OCI-M1 (cell line): ENCODE measurements at regions not wholly inside any gene's neighbourhood (a gene's known extent, or its start where the extent isn't known, plus 50 kb on each side); places are given as distances from the start of the nearest gene placed in this dataset.
"Not testable (repeated sequence)": the region's sequence is repeated elsewhere in the genome, so short reads cannot be mapped to it uniquely, and the experiment has no call there.

Experiments
- DNase-seq: peaks from one replicate; lab custom pipeline; 2025; lab: John Stamatoyannopoulos, UW

DNA sequence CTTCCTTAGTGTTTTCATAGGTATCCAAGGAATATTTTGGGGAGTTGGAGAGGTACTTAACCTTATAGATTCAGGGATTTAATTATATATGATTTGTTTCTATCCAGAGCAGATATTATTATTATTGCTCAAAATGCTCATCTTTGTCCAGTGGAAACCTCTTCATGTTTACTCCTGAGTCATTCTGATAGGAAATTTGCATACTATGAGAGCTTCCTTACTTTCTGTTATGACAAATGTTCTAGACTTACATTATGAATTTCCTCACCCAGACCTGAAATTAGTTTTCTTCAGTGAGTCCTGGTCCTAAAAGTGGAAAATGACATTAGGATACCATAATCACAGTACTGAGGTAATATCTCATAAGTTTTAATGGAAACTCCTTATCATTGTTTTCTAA lies 57.5 kb upstream of the PLPPR5 start:
- no peak for DNase-seq

DNA sequence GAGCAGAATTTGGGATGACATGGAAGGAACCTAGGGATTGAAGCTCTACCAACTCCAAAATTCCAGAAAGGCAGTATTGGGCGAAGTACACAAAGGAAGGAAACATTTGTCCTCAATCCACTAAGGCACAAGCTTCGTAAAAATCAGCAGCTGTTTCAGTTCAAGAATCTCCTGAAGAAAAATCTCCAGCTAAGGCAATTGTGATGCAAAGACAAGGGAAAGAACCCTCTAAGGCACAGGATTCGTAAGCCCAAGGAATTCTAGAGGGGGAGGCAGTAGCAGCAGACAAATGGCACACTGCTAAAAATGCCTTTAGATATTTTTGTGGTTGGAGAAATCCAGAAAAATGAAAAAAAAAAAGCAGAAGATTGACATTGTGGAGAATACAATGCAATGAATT lies 64.5 kb upstream of the PLPPR5 start:
- no peak for DNase-seq

DNA sequence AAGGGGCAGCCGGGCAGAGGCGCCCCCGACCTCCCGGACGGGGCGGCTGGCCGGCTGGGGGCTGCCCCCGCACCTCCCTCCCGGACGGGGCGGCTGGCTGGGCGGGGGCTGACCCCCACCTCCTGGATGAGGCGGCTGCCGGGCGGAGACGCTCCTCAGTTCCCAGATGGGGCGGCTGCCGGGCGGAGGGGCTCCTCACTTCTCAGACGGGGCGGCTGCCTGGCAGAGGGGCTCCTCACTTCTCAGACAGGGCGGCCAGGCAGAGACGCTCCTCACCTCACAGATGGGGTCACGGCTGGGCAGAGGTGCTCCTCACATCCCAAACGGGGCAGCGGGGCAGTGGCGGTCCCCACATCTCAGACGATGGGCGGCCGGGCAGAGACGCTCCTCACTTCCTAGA lies 73.9 kb upstream of the PLPPR5 start:
- not testable (repeated sequence) for DNase-seq

DNA sequence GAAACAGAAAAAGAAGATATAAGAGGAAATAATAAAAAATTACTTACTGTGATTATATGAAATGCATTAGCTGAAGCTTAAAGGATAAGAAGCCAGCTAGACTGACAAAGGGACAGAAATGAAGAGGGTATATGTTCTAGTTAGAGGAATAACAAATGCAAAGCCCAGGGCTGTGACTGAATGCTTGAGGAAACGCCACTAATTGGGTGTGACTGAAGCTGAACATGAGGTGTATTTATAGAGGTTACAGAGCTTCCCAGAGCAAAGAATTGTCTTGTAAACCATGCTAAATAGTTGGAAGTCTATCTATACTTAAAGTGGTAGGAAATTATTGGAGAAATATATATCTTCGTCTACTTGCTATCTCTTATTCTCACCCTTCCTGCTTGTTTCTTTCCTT lies 77.7 kb upstream of the PLPPR5 start:
- DNase-seq = no peak

DNA sequence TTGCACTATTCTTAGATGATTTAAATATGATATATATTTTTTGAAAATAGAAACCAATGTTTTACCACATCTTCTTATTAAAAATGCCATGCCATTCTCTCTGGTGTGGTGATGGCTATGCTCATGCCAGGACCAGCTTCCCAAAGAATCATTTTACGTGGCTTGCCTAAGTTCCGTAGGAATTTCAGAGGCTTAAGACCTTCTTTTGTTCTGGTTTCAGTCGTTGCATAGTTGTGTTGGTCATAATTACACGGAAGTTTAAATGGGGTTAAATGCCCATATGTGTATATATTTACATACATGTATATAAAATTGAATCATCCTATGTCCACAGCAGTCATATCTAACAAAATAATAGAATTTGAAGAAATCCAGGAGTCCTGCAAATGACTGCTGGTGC lies 78.7 kb upstream of the PLPPR5 start:
- DNase-seq = no peak

DNA sequence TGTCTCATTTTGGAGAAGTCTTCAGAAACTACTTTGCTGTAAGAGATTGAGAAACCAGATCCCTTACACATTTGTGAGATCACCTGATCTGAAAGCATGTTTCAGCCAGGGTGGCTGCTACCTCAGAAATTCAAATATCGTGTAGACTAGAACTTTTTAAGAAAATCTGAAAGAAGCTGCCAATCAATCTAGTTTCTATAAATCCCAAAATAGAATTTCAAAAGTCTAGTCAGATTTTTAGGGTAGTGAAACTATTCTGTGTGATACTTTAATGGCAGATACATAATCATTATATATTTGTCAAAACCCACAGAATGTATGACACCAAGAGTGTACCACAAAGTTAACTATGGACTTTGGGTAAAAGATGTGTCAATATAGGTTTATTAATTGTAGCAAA lies 79.9 kb upstream of the PLPPR5 start:
- DNase-seq = no peak

DNA sequence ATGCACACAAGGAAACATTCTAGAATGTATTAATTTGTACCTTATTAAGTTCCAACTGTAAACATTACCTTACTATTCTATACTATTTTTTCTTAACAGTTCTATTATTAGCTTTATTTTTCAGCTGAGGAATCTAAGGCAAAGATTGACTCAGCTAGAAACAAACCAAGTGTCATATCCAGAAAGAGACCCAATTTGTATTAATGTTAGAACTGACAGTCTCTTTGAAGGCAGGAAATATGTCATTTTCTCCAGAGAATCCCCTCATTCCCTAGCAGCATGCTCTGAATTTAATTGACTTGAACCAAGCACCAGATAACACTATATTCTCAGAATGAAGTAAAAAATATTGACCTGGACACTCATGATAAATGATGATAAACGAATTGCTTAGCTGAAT lies 81.4 kb upstream of the PLPPR5 start:
- no peak for DNase-seq

DNA sequence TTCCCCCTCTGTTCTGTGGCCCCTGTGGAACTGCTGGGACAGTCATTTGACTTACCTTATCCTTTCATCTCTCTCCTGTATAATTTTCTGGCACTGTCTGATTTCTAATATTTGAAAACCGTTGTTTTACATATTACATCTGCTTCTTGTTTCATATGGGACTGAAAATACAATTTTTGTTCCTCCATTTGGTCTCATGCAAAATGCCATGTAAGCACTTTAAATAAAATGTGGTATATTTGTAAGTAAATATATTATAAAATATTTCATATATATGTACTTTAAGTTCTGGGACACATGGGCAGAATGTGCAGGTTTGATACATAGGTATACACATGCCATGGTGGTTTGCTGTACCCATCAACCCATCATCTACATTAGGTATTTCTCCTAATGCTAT lies 93.9 kb upstream of the PLPPR5 start:
- no peak for DNase-seq

DNA sequence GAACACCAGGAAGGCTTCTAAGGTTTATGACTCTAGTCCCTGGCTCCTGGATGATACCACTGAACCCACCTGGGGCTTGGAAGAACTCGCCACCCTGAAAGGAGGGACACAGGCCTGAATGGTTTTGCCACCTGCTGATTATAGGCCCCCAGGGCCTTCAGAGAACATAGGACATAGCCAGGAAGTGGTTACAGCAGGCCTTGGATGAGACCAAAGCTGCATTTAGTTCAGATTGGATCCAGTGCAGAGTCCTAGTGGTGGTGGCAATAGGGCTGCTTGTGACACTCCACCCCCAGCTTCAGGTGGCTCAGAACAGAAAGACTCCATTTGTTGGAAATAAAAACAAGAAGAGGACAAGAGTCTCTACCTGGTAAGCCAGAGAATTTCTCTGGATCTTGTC lies 101.6 kb upstream of the PLPPR5 start:
- no peak for DNase-seq

DNA sequence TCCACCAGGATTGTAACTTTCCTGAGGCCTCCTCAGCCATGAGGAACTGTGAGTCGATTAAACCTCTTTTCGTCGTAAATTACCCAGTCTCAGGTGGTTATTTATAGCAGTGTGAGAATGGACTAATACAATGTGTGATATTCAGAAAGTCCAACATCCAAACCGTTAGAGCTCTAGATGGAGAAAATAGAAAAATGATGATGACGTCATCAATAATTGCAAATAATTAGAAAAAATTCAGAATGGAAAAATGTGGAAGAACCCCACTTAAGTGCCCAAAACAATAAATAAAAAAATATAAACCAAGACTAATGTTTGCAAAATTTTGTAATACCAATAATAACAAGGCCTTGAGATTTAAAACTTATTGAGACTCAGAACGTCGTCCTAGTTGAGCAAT lies 103.0 kb upstream of the PLPPR5 start:
- no peak for DNase-seq

DNA sequence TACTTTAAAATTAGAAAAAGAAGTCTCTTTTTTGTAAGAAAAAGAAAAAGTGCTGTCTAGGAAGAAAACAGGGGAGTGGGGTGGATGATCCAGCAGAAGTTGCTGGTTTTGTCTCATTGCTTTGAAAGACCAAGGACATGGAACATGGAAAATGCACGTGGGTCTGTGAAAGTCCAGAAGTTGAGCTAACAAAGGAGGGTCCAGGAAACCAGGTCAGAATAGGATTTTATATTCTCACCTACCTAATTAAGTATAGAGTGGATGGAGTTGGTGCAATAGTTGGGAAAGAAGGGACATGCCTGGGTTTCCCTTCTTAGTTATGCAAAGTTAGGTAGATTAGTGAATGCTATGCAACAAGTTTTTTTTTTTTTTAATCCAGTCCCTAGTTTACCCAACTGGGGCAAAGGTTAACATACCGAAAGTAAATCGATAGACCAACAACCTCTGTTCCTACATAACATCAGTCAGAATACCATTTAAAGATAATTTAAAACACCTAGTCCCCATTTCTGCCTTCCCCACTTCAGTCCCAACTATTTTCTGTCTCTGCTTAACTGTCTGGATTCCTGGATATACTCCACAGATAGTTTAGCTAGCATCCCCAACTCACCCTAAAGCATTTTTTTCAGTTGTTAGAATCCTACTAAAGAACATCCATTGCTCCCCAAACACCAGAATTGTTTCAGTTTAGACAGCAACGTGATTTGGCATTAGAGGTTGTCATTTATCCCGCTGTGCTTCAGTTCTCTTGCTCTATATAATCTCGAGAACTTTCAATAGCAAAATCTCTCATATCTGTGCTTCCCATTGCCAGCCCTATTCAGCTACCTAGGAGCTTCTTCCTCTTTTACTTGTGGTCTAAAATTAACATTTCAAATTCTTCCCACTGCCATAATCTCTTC lies 105.7 kb upstream of the PLPPR5 start:
- DNase-seq = peak; percentile 34

DNA sequence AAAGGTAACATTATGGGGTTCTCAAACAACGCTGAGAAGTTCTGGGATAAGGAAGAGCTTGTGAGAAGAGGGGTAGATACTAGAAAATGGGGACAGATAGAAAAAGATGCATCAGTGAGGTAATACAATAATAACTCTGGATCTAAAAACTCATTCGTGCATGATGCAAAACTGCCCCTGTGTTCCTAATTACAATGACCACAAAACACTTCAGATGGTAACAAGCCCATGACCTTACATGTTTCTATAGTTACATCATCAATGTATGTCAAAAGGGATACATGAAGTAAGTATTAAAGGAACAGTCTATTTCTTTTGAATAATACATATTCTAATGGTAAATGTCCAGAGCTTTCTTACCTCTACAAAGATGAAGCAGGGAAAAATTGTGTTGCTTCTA lies 110.6 kb upstream of the PLPPR5 start:
- no peak for DNase-seq

DNA sequence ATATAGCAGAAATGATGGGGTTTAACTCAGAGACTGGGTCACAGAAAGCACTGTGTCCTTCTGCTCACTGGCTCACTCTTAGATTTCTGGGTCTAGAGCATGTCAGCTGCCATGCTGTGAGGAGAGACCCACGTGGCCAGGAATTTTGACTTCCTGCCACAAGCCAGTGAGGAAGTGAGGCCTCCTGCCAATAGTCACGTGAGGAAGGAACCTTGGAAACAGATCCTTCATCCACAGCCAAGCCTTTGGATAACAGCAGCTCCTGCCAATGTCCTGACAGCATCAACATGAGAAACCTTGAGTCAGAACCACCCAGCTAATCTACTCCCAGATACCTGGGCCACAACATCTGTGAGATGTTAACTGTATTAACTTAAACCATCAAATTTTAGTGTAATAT lies 114.5 kb upstream of the PLPPR5 start:
- DNase-seq = no peak

DNA sequence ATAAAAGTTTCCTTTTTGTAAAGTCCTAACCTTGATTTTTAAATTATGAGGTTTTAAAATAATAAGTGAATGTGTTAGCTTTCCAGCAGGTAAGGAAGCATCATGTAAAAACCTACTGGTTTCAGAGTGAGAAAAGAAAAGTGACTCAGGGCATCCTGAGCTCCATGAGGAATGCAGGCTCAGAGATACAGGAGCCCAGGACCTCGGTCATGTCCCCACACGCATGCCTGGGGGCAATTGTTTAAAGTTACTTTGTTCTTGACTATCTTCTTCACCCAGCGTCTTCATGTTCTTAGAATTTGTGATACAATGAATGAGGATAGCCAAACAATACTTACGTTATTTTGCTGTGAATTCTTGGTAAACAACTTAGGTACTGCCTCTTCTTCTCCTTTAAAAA lies 117.4 kb upstream of the PLPPR5 start:
- no peak for DNase-seq

DNA sequence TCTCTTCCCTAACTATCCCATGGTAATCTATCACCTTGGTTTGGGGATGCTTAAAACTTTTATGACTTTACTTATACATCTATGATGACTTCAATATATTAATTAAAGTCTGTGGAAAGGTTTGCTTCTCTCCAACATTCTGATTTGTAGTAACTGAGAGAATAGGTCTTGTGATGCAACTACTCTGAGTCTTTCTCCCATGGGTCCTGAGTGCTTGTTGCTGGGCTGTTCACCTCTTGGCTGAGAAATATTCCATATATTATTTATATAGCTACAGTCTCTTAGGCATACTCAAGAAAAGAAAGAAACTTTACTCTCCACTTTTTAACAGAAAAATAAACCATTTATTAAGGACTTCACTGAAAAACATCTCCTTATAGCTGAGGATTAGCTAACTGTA lies 119.3 kb upstream of the PLPPR5 start:
- no peak for DNase-seq

DNA sequence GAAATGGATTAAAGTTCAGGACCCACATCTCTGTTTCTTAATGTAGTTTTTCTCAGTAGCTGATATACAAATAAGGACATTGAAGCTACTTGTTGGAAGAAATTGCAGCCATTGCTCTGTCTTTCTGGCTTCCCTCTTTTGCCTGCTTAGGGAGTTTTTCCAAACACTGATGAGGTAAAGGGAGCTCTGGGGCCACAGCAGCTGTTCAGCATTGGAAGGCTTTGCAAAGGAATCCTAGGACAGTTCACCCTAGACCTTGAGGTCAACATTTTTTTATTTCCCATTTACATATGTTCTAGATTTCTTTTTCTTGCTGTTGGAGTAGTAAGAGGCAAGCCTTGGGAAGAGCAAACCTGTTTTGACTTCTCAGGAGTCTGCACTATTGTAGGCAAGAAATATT lies 126.9 kb upstream of the PLPPR5 start:
- DNase-seq = no peak

DNA sequence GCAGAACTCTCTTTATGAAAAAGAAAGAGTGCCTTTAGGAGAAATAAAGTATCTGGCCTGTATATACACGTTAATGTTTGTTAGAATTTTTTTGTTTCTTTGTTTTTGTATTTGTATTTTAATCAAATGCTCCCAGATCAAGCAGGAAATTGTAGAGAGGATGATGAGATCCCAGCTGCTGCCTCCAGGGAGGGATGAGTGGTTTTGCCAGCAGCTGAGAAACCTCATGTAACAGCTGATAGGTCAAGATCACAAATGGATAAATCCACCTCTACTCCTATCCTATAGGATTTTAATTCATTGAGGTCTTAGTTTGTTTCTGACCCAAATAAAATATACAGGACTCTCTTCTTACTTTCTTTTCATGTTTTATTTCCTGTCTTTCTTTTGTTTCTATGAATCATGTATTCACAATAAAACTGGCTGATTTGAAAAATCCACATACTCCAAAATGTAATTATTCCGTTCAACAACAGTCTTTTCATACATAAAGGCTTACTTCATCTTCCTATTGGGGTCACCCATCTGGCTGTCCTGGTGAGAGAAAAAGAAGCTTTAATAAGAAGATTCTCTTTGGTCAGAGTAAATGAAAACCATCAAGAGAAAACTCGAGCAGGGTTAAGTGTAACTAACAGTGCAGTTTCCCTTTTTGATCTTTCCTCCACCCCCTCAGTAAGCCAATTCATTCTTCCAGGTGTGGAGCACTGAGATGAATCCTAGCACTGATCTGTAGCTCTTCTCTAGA lies 129.3 kb upstream of the PLPPR5 start:
- DNase-seq = no peak

DNA sequence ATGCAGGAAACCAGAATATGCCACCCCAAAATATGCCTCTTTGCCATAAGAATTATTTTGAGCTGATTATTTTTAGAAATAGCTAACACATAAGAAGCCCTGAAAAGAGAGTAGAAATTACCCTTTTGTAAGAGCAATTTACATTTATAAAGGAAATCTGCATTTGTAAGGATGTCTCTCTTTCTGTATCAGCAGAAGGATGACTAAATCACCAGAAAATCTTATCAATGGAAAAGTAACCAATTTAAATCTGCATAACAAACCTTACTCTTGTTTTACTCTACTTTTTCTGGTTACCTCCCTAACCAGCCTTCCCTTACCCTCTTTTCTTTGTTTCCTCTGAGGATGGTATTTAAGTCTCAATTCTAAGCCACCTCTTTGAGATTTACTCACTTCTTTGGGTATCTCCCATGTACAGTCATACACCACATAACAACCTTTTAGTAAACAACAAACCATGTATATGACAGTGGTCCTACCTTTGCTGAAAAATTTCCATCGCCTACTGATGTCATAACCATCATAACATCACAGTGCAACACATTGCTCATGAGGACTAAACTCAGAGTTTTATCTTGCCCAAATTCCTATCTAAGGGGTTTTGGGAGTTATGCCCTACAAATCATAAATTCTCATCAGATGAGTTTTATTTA lies 126.6 kb upstream of the PLPPR4 start:
- no peak for DNase-seq

DNA sequence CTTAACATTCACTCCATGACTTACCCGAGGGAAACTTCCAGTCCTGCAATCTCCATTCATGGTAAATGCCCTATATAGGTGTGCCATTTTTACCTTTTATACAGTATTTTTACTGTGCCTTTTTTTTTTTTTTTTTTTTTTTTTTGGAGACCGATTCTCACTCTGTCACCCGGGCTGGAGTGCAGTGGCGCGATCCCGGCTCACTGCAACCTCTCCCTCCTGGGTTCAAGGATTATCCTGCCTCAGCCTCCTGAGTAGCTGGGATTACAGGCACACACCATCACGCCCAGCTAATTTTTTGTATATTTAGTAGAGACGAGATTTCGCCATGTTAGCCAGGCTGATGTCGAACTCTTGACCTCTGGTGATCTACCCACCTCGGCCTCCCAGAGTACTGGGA lies 124.4 kb upstream of the PLPPR4 start:
- DNase-seq = no peak

DNA sequence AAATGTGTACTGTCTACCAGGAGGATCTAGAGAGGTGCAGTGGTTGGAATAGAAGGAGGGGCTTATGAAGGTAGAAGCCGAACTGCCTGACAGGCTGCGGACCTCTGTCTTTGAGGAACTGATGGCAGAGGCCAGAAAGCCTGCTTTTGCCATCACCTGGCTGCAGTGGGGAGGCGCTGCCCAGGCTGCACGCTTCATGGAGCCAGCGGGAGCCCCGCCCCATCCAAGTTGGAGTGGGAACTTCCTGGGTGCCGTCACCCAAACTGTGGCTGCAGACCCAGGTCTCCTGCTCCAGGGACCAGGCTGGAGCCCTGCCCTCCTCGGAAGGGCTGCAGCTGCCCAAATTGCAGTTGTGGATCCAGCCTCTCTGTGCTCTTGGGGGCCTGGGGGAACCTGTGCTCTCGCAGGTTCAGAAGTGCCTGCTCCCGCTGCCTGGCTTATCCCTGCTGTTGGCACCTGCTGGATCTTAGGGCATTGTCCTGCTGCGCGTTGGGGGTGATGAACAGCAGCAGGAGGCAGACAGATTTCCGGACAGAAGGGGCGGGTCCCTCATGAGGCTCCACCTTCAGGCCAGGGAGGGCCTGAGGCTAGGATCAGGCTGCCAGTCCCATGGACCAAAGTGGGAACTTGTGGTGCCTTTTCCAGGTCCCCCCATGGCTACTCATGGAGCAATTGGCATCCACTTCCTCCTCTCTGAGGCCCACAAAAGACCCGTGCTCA lies 118.0 kb upstream of the PLPPR4 start:
- DNase-seq = no peak

DNA sequence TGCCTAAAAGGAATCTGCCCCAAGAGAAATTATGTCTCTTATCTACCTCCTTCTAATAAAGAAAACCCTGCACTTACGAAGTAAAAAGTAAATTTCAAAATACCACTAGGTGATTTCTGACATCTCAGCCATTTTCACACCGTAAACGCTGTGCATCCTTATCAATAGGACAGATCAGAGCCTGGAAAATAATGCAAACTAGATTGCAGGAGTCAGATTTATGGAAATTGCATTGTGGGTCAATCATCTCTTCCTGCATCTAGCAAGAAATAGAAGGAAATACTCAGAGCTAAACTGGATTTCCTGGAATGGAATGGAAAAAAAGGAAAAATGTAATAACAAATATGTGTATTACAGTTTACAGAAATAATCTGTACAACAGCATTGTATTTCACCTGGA lies 114.3 kb upstream of the PLPPR4 start:
- DNase-seq = no peak

DNA sequence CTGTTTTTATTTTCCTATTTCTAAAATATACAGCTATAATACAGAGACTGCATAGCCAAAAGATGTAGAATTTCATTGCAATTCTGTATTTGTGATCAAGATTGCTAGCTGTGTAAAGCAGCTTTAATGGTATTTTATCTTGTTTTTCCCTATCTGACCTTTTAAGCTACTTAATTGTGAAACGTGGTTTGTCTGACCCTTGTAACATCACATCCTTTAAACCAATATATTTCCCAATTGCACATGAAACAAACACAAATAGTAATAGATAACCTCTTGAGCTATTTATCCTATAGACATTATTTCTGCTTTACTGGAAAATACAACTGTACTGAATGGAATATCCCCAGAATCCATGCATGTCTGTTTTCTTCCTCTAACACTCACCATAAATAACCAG lies 112.2 kb upstream of the PLPPR4 start:
- no peak for DNase-seq
